T-helper 1 cell treated with Interleukin-12 subunit alpha and Interleukin-12 subunit beta and Interleukin-4 antibody, amounts not matched to agents 30 ng/mL and 1 ng/mL, for 36 hours (primary cell): ENCODE measurements at regions not wholly inside any gene's neighbourhood (a gene's known extent, or its start where the extent isn't known, plus 50 kb on each side); places are given as distances from the start of the nearest gene placed in this dataset.

Source experiments
- intact Hi-C: fragments of 100-400 bp; cut with micrococcal nuclease; formaldehyde crosslinking; loops from one replicate; pipeline ENCODE4 v1.15.1; 2024

GRCh38 chr6:77535172-77535571 is 71.9 kb upstream of the HTR1B start:
- intact Hi-C loops = no loop called here

- intact Hi-C loops = no loop called here
These were observed 73.4 kb upstream of the HTR1B start for GRCh38 chr6:77536701-77537100.

DNA sequence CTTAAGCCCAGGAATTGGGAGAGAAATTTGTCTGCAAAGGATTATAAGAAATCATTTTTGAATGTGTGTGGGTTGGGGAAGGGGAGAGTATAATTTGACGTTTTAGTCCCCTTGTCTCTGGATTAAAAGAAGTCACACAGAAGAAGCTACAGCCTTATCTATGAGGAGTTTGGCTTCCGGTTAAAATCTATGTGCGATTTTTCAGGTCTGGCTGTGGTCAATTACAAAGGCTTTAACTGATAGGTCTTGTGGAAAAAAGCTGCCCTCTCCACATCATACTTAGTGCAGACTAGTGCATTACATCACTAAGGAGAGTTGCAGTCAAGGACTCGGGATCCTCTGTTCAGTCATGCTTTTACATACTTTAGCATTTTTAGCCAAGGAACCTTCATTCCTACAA is 80.3 kb upstream of the HTR1B start:
- intact Hi-C loops = loop anchor here (1.0 kb wide), 1 partner anchor 17 kb away; no protein-coding TSS in a partner anchor

DNA sequence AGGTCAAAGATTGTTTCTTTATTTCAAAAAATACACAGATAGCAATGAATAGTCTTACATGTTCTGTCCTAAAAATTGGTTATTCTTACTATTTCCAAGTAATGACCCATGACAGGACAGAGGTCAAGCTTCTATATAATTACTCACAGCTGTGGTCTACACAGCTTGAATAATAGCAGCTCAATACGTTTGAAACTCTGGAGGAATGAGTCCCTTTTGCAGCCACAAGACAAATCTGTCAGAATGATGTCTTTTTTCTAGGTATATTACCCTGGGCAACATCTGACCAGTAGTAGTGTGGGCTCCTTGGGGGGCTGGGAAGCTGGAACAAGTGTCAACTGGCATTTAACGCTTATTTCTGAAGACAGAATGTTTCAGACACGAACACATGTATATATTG is 84.9 kb upstream of the HTR1B start:
- intact Hi-C loops = no loop called here

GRCh38 chr6:77548662-77549366 is 85.5 kb upstream of the HTR1B start:
- intact Hi-C loops = no loop called here

GRCh38 chr6:77551135-77551534 is 87.8 kb upstream of the HTR1B start:
- intact Hi-C loops = no loop called here

DNA sequence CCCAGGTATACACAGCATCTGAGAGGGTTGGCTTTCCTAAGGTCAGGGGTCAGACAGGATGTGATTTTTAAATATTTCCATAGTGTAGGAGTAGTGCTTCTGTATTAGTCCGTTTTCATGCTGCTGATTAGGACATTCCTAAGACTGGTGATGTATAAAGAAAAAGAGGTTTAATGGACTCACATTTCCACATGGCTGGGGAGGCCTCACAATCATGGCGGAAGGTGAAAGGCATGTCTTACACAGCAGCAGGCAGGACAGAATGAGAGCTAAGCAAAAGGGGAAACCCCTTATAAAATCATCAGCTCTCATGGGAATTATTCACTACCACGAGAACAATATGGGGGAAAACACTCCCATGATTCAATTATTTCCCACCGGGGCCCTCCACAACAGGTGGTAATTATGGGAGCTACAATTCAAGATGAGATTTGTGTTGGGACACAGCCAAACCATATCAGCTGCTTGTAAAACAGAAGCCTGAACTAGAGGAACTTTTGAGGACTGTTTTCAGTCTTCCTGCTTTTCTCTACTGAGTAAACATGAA is 91.0 kb upstream of the MEI4 start:
- intact Hi-C loops = no loop called here

- intact Hi-C loops = no loop called here
These were observed 87.5 kb upstream of the MEI4 start for GRCh38 chr6:77565370-77565769.

DNA sequence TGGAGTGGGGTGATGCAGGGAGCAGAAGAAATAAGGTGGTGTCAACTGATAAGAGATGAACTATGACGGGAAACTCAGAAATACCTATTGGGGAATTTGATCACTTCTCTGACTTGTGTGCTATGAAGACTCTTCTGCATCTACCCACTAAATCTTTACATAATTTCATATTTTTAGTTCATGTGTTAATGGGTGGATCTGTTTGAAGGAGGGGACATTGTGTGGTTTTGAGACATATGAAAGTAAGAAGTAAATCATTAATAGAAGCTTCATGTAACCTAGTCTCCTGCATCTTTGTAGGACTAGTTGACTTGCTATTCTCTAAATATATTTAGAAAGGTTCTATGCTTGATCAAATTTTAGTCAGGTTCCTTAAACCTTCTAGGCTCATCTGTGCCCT is 86.6 kb upstream of the MEI4 start:
- intact Hi-C loops = no loop called here

DNA sequence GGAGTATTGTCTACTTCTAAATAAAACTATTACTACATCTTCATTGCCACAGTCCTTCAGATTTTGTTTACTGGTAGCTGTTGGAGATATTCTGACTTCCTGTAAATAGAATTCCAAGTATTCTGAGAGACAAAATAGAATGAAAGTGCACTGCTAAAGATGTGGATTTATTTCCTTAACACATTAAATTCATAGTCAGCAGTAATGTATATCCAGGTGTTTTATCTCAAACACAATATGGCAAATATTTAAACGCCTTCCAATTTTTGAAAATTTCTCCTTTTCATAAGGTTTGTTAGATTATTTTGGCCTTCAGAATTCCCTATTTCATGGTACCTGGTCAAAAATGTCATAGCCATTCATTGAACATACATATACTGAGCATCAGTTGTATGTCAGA is 84.3 kb upstream of the MEI4 start:
- intact Hi-C loops = no loop called here

GRCh38 chr6:77573843-77574242 is 79.0 kb upstream of the MEI4 start:
- intact Hi-C loops = no loop called here

DNA sequence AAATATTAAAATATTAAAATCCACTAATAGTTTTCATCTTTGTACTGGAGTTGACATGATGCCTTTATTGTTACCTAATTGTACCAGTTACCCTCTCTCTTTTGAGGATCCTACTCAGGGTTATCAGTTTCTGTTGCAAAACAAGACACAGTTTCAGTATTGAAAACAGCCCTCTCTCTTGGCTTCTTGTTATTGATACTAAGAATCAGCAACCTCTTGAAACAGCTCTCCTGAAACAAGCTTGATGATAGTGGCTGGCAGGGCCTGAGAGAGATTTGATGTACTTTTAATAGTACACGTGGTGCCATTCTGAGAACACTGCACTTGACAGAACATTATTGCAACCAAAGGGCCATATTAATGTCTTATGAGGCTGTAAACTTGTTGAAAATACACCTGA is 64.9 kb upstream of the MEI4 start:
- intact Hi-C loops = loop anchor here (5.0 kb wide), 1 partner anchor 729 kb away; no protein-coding TSS in a partner anchor
